OCI-LY7 (cell line): ENCODE measurements at regions not wholly inside any gene's neighbourhood (a gene's known extent, or its start where the extent isn't known, plus 50 kb on each side); places are given as distances from the start of the nearest gene placed in this dataset.

Experiments
- BruUV-seq: library from RNA; stranded (reverse); fragments of 400-500 nt; replicated peaks from 2 replicates; lab custom pipeline; 2021; lab: Mats Ljungman, UMichigan
- CTCF ChIA-PET: fragments of 300-600 bp; sonication (Branson Sonifier 250); formaldehyde crosslinking; loops from one replicate; lab custom pipeline; 2022; ENCODE audit warnings: antibody characterized with exemption; ENCODE audit not compliant: unreplicated experiment; lab: Charles Lee
- POLR2A ChIA-PET: fragments of 300-600 bp; sonication (Branson Sonifier 250); formaldehyde crosslinking; loops from one replicate; lab custom pipeline; 2022; ENCODE audit warnings: antibody characterized with exemption; lab: Charles Lee
- DNase-seq: peaks from one replicate; pipeline ENCODE4 v3.0.0-alpha.2; 2015; ENCODE audit warnings: low spot score
- H2AFZ ChIP-seq: fragments of 200-600 bp; sonication (generic), shearing (Covaris generic); 2 replicates; pipeline ENCODE4 v1.6.1; 2014; ENCODE audit warnings: mild to moderate bottlenecking, antibody characterized with exemption, low read length, moderate library complexity
- H3K27ac ChIP-seq: fragments of 200-600 bp; sonication (generic); 2 replicates; pipeline ENCODE4 v1.5.1; 2014; ENCODE audit warnings: mixed run types, low read depth, mild to moderate bottlenecking, moderate library complexity, low read length, inconsistent platforms; ENCODE audit not compliant: poor library complexity, severe bottlenecking
- H3K36me3 ChIP-seq: fragments of 200-600 bp; sonication (generic); 2 replicates; pipeline ENCODE4 v1.6.1; 2014; ENCODE audit warnings: mild to moderate bottlenecking, antibody characterized with exemption, low read length, moderate library complexity, mixed read lengths; ENCODE audit not compliant: insufficient read depth
- H3K4me1 ChIP-seq: fragments of 200-600 bp; sonication (generic); 2 replicates; pipeline ENCODE4 v1.5.1; 2014; ENCODE audit warnings: mild to moderate bottlenecking, low read length; ENCODE audit not compliant: insufficient read depth, poor library complexity, severe bottlenecking
- H3K4me2 ChIP-seq: fragments of 200-600 bp; sonication (generic); 2 replicates; pipeline ENCODE4 v1.6.1; 2014; ENCODE audit warnings: mild to moderate bottlenecking, low read length
- H3K4me3 ChIP-seq: fragments of 200-600 bp; sonication (generic); 2 replicates; pipeline ENCODE4 v1.5.1; 2014; ENCODE audit warnings: mild to moderate bottlenecking, low read depth, low read length; ENCODE audit not compliant: poor library complexity, severe bottlenecking
- H3K79me2 ChIP-seq: fragments of 200-600 bp; sonication (generic); 2 replicates; pipeline ENCODE4 v1.6.1; 2016; ENCODE audit warnings: low read depth, mild to moderate bottlenecking, low read length, moderate library complexity, mixed read lengths; ENCODE audit not compliant: insufficient read depth
- H3K9me2 ChIP-seq: fragments of 200-600 bp; sonication (generic); 2 replicates; pipeline ENCODE4 v1.6.1; 2016; ENCODE audit warnings: mild to moderate bottlenecking, low read length, mixed read lengths; ENCODE audit not compliant: insufficient read depth
- H3K9me3 ChIP-seq: fragments of 200-600 bp; sonication (generic); 2 replicates; pipeline ENCODE4 v1.6.1; 2014; ENCODE audit warnings: mild to moderate bottlenecking, mixed run types, low read length, mixed read lengths
- H4K20me1 ChIP-seq: fragments of 200-600 bp; sonication (generic); 2 replicates; pipeline ENCODE4 v1.6.1; 2014; ENCODE audit warnings: mild to moderate bottlenecking, antibody characterized with exemption, low read length, moderate library complexity, mixed read lengths; ENCODE audit not compliant: insufficient read depth
- EZH2phosphoT487 ChIP-seq: fragments of 200-600 bp; sonication (generic); IDR thresholded peaks from 2 replicates; pipeline ENCODE4 v1.6.1; 2018; ENCODE audit warnings: low read depth, borderline replicate concordance, mild to moderate bottlenecking, mixed run types, antibody characterized with exemption, low read length, moderate library complexity, mixed read lengths
- intact Hi-C: fragments of 100-400 bp; cut with micrococcal nuclease; formaldehyde crosslinking; loops from one replicate; pipeline ENCODE4 v1.10.0; 2022; ENCODE audit not compliant: unreplicated experiment
- TF ChIP-seq, protein P1 (sequence below): fragments of 200-600 bp; sonication (generic); conservative IDR thresholded peaks from 2 replicates; pipeline ENCODE4 v1.5.1; 2014; ENCODE audit warnings: mild to moderate bottlenecking, antibody characterized with exemption, low read length, moderate library complexity, mixed read lengths

DNA sequence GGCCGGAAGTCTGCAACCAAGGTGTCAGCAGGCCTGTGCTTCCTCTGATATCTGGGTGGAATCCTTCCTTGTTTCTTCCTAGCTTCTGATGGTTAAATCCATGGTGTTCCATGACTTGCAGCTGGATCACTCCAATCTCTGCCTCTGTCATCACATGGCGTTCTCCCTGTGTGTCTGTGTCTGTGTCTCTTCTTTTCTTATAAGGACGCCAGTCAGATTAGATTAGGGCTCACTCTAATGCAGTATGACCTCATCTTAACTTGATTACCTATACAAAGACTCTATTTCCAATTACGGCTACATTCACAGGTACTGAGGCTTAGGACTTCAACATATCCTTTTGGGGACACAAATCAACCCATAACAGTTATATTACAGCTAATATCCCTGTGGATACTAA, 70.3 kb upstream of the FAM3C start:
- ChIA-PET CTCF (no interaction called here), POLR2A (no interaction called here)
- Histone ChIP-seq H3K4me2 (no peak overlapping the region), H4K20me1 (no peaks in the 10 kb centered on the region), H3K27ac (no peak overlapping the region), H3K9me3 (no peaks in the 10 kb centered on the region), H3K4me1 (no peaks in the 10 kb centered on the region), H3K4me3 (no peak overlapping the region), H2AFZ (no peak overlapping the region), H3K9me2 (no peaks in the 10 kb centered on the region), H3K79me2 (no peaks in the 10 kb centered on the region), H3K36me3 (no peaks in the 10 kb centered on the region)
- TF ChIP-seq, protein P1, sequence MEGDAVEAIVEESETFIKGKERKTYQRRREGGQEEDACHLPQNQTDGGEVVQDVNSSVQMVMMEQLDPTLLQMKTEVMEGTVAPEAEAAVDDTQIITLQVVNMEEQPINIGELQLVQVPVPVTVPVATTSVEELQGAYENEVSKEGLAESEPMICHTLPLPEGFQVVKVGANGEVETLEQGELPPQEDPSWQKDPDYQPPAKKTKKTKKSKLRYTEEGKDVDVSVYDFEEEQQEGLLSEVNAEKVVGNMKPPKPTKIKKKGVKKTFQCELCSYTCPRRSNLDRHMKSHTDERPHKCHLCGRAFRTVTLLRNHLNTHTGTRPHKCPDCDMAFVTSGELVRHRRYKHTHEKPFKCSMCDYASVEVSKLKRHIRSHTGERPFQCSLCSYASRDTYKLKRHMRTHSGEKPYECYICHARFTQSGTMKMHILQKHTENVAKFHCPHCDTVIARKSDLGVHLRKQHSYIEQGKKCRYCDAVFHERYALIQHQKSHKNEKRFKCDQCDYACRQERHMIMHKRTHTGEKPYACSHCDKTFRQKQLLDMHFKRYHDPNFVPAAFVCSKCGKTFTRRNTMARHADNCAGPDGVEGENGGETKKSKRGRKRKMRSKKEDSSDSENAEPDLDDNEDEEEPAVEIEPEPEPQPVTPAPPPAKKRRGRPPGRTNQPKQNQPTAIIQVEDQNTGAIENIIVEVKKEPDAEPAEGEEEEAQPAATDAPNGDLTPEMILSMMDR = no peak
- TF ChIP-seq EZH2phosphoT487 = no peak
- intact Hi-C loops = no loop called here
- no peak for DNase-seq
- BruUV-seq = no TSS peak

DNA sequence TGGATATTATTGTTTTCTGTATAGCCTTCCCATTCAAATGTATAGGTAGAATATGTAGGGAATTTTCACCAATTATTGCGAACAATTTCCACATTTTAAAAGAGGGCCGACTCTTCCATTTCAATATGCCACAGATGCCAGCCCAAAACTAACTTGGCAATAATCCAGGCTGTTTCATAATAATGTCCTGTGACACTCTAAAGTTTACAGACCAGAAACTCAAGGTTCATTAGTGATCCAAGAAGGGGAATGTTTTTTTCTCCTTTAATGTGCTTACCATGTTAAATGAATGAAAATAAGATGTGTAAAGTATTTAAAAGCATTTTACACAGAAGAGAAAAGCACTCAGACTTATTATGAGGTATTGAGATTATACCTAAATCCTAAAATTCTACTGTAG, 63.0 kb upstream of the FAM3C start:
- no peaks in the 10 kb centered on the region for H3K36me3 ChIP-seq
- DNase-seq = no peak
- CTCF ChIA-PET = no interaction called here

DNA sequence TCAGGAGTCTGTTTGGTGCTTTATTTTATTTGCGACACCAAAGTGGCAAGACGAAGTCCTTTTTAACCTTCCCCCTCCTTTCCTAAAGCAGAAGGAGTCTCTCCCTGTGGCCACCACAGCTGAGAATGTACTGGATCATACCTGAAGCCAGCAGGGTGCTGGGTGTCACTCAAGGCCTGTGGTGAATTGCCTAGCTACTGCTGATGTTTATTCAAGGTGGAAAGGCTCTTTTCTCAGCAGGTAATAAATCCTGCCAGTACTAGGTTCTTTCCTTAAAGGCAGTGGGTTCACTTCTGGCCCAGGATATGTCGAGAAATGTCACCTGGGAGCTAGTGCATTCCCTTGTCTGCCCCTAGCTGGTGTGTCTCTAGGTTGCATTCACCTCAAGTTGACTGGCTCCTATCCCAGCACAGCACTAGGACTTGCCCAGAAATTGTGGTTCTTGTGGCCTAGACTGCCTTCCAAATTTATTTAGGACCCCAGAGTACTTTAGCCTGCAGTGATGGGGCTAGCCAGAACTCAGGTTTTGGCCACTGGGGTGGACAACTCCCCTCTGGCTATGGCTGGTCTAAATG, 60.8 kb upstream of the FAM3C start:
- H3K79me2 ChIP-seq = no peaks in the 10 kb centered on the region
- no peaks in the 10 kb centered on the region for H3K4me1 ChIP-seq
- TF ChIP-seq EZH2phosphoT487 = no peak
- TF ChIP-seq, protein P1 = no peak
- BruUV-seq = no TSS peak
- no peaks in the 10 kb centered on the region for H3K9me3 ChIP-seq
- H3K27ac ChIP-seq = no peak overlapping the region
- no peaks in the 10 kb centered on the region for H3K36me3 ChIP-seq
- H3K9me2 ChIP-seq = no peaks in the 10 kb centered on the region
- CTCF ChIA-PET = no interaction called here
- intact Hi-C loops = no loop called here
- no peak overlapping the region for H3K4me2 ChIP-seq
- POLR2A ChIA-PET = interaction anchor here (0.6 kb wide), 1 partner anchor 15 kb away, joined by 3 read pairs; no protein-coding TSS in a partner anchor
- no peak overlapping the region for H3K4me3 ChIP-seq
- no peaks in the 10 kb centered on the region for H4K20me1 ChIP-seq
- DNase-seq = no peak
- H2AFZ ChIP-seq = no peak overlapping the region

More for the DNA sequence above, 63.0 kb upstream of the FAM3C start:
- TF ChIP-seq, protein P1 = no peak
- TF ChIP-seq EZH2phosphoT487 = no peak
- Histone ChIP-seq H3K4me2 (no peak overlapping the region), H3K4me1 (no peaks in the 10 kb centered on the region), H2AFZ (no peak overlapping the region), H4K20me1 (no peaks in the 10 kb centered on the region), H3K4me3 (no peak overlapping the region), H3K27ac (no peak overlapping the region), H3K9me3 (no peaks in the 10 kb centered on the region), H3K9me2 (no peaks in the 10 kb centered on the region), H3K79me2 (no peaks in the 10 kb centered on the region)
- BruUV-seq = no TSS peak
- POLR2A ChIA-PET = interaction anchor here (0.5 kb wide), 1 partner anchor 1590 kb away, joined by 3 read pairs; no protein-coding TSS in a partner anchor
- intact Hi-C loops = no loop called here
